Activated CD8-positive, alpha-beta T cell treated with anti-CD3 and anti-CD28 coated beads for 36 hours (primary cell): ENCODE measurements at regions not wholly inside any gene's neighbourhood (a gene's known extent, or its start where the extent isn't known, plus 50 kb on each side); places are given as distances from the start of the nearest gene placed in this dataset.

Source experiments
- ATAC-seq: fragments of 200-7000 bp; cut with Tn5 transposase; one replicate; pipeline ENCODE4 v1.10.0; 2021; ENCODE audit warnings: mild to moderate bottlenecking, moderate library complexity
- CTCF ChIA-PET: fragments of 350-600 bp; sonication (Branson Sonifier 250); formaldehyde crosslinking; loops from one replicate; lab custom pipeline; 2021; ENCODE audit warnings: antibody characterized with exemption; lab: Charles Lee
- POLR2A ChIA-PET: fragments of 350-600 bp; sonication (Branson Sonifier 250); formaldehyde crosslinking; loops from one replicate; lab custom pipeline; 2021; ENCODE audit warnings: antibody characterized with exemption; lab: Charles Lee
- DNase-seq: peaks from one replicate; pipeline ENCODE4 v3.0.0-alpha.2; 2020
- H3K27ac Mint-ChIP-seq: one replicate; pipeline ENCODE4 v1.8.0; 2021; ENCODE audit warnings: mild to moderate bottlenecking, mixed read lengths
- H3K27me3 Mint-ChIP-seq: one replicate; pipeline ENCODE4 v1.8.0; 2021; ENCODE audit warnings: mixed read lengths
- H3K36me3 Mint-ChIP-seq: one replicate; pipeline ENCODE4 v1.8.0; 2021; ENCODE audit warnings: low read depth, mixed read lengths
- H3K4me1 Mint-ChIP-seq: one replicate; pipeline ENCODE4 v1.8.0; 2021; ENCODE audit warnings: low read depth, mixed read lengths
- H3K4me3 Mint-ChIP-seq: one replicate; pipeline ENCODE4 v1.8.0; 2021; ENCODE audit warnings: mild to moderate bottlenecking, moderate library complexity, mixed read lengths
- H3K9me3 Mint-ChIP-seq: one replicate; pipeline ENCODE4 v1.8.0; 2021; ENCODE audit warnings: mixed read lengths
- CTCF ChIP-seq: fragments of 200-600 bp; IDR thresholded peaks from one replicate; pipeline ENCODE4 v1.8.0; 2022; ENCODE audit warnings: antibody characterized with exemption, mild to moderate bottlenecking
- intact Hi-C: fragments of 100-400 bp; cut with micrococcal nuclease; formaldehyde crosslinking; loops from one replicate; pipeline ENCODE4 v1.10.0; 2022

GRCh38 chr5:162230348-162230747 is 162.8 kb downstream of the GABRG2 start:
- intact Hi-C loops = no loop called here
- DNase-seq = no peak
- H3K4me1 Mint-ChIP-seq = no peaks in the 10 kb centered on the region
- no peak for ATAC-seq
- no peaks in the 10 kb centered on the region for H3K27me3 Mint-ChIP-seq
- ChIA-PET POLR2A (no interaction called here), CTCF (no interaction called here)
- no peaks in the 10 kb centered on the region for H3K36me3 Mint-ChIP-seq
- no peak overlapping the region for H3K4me3 Mint-ChIP-seq
- peaks cover 11% of the 10 kb centered on the region for H3K9me3 Mint-ChIP-seq
- no peak for TF ChIP-seq CTCF
- H3K27ac Mint-ChIP-seq = no peak overlapping the region

- H3K27ac Mint-ChIP-seq = no peak overlapping the region
- no peaks in the 10 kb centered on the region for H3K4me1 Mint-ChIP-seq
- no peak overlapping the region for H3K4me3 Mint-ChIP-seq
- DNase-seq = no peak
- ChIA-PET POLR2A (no interaction called here), CTCF (no interaction called here)
- no peaks in the 10 kb centered on the region for H3K36me3 Mint-ChIP-seq
- intact Hi-C loops = no loop called here
- peaks cover 11% of the 10 kb centered on the region for H3K9me3 Mint-ChIP-seq
- TF ChIP-seq CTCF = no peak
- ATAC-seq = no peak
- no peaks in the 10 kb centered on the region for H3K27me3 Mint-ChIP-seq
Observed at GRCh38 chr5:162231522-162231921, 163.9 kb downstream of the GABRG2 start.

GRCh38 chr5:162240734-162241133 is 173.2 kb downstream of the GABRG2 start:
- Mint-ChIP-seq H3K27ac (no peak overlapping the region), H3K9me3 (peaks cover 4% of the 10 kb centered on the region), H3K4me3 (no peak overlapping the region), H3K27me3 (no peaks in the 10 kb centered on the region), H3K36me3 (no peaks in the 10 kb centered on the region), H3K4me1 (no peaks in the 10 kb centered on the region)
- DNase-seq (no peak), ATAC-seq (no peak)
- TF ChIP-seq CTCF = no peak
- intact Hi-C loops = no loop called here
- CTCF ChIA-PET = no interaction called here
- POLR2A ChIA-PET = interaction anchor here (0.6 kb wide), 1 partner anchor 521 kb away, joined by 4 read pairs; no protein-coding TSS in a partner anchor

GRCh38 chr5:162242416-162242815 is 174.8 kb downstream of the GABRG2 start:
- H3K9me3 Mint-ChIP-seq = peaks cover 3% of the 10 kb centered on the region
- no peaks in the 10 kb centered on the region for H3K4me1 Mint-ChIP-seq
- ATAC-seq (no peak), DNase-seq (no peak)
- POLR2A ChIA-PET = no interaction called here
- CTCF ChIA-PET = no interaction called here
- intact Hi-C loops = no loop called here
- no peak for TF ChIP-seq CTCF
- no peak overlapping the region for H3K4me3 Mint-ChIP-seq
- H3K27me3 Mint-ChIP-seq = no peaks in the 10 kb centered on the region
- H3K27ac Mint-ChIP-seq = no peak overlapping the region
- no peaks in the 10 kb centered on the region for H3K36me3 Mint-ChIP-seq

- Mint-ChIP-seq H3K27me3 (no peaks in the 10 kb centered on the region), H3K27ac (no peak overlapping the region), H3K9me3 (no peaks in the 10 kb centered on the region), H3K4me1 (no peaks in the 10 kb centered on the region), H3K4me3 (no peak overlapping the region), H3K36me3 (no peaks in the 10 kb centered on the region)
- ChIA-PET POLR2A (interaction anchor here (0.7 kb wide), 1 partner anchor 144 kb away, joined by 3 read pairs; no protein-coding TSS in a partner anchor), CTCF (no interaction called here)
- DNase-seq (no peak), ATAC-seq (no peak)
- intact Hi-C loops = no loop called here
- TF ChIP-seq CTCF = no peak
Observed at GRCh38 chr5:162243651-162244050, 176.1 kb downstream of the GABRG2 start.
